ENCODE measurements at regions not wholly inside any gene's neighbourhood (a gene's known extent, or its start where the extent isn't known, plus 50 kb on each side); places are given as distances from the start of the nearest gene placed in this dataset.

GRCh38 chr4:31324814-31325213 is 604.6 kb downstream of the PCDH7 start:
- TF ChIP-seq EZH2 (IDR thresholded peaks at IDR 0.05; ENCODE audit: insufficient read depth, poor library complexity, severe bottlenecking) (no peak), EZH2phosphoT487 (IDR thresholded peaks at IDR 0.05; ENCODE audit: insufficient read depth, low read depth) (no peak)
